ENCODE measurements at regions not wholly inside any gene's neighbourhood (a gene's known extent, or its start where the extent isn't known, plus 50 kb on each side); places are given as distances from the start of the nearest gene placed in this dataset.

GRCh38 chr20:12311094-12311865 lies 393.6 kb downstream of the BTBD3 start:
- Histone ChIP-seq H3K79me2 (ENCODE audit: control insufficient read depth, insufficient read depth, low read length) (no peaks in the 10 kb centered on the region), H3K27me3 (ENCODE audit: control insufficient read depth, insufficient read depth, low read length) (no peaks in the 10 kb centered on the region), H3K9me3 (ENCODE audit: control insufficient read depth, insufficient read depth, low read depth, low read length) (no peaks in the 10 kb centered on the region), H4K20me1 (ENCODE audit: control insufficient read depth, extremely low read depth, insufficient read depth, low read length) (no peaks in the 10 kb centered on the region), H3K27ac (ENCODE audit: insufficient read depth, low read length) (no peak overlapping the region), H2AFZ (ENCODE audit: low read length) (no peak overlapping the region), H3K9ac (ENCODE audit: insufficient read depth, low read length) (no peak overlapping the region), H3K36me3 (ENCODE audit: control insufficient read depth, insufficient read depth, low read length) (no peaks in the 10 kb centered on the region), H3K4me3 (replicated peaks in 1 of 4; ENCODE audit: control extremely low read depth in 1 of 4, insufficient read depth in 1 of 4, low read depth in 3 of 4, low read length in 4 of 4) (no peak overlapping the region), H3K4me2 (ENCODE audit: extremely low read depth, insufficient read depth, low read length) (no peak overlapping the region), H3K4me1 (ENCODE audit: control insufficient read depth, extremely low read depth, insufficient read depth, low read length) (no peaks in the 10 kb centered on the region)
- no peak for DNase-seq (ENCODE audit: low read depth in 2 of 2)
- TF ChIP-seq CTCF (conservative IDR thresholded peaks at IDR 0.05 in 1 of 2, IDR thresholded peaks at IDR 0.05 in 1 of 2; ENCODE audit: low read depth in 1 of 2, low read length in 2 of 2), result no peak
- no peak for TF ChIP-seq EZH2 (IDR thresholded peaks at IDR 0.05; ENCODE audit: low read length, missing control alignments)

- no peaks in the 10 kb centered on the region for H3K4me1 ChIP-seq (ENCODE audit: control insufficient read depth, extremely low read depth, insufficient read depth, low read length)
- H2AFZ ChIP-seq (ENCODE audit: low read length), result no peak overlapping the region
- no peaks in the 10 kb centered on the region for H3K9me3 ChIP-seq (ENCODE audit: control insufficient read depth, insufficient read depth, low read depth, low read length)
- no peaks in the 10 kb centered on the region for H3K27me3 ChIP-seq (ENCODE audit: control insufficient read depth, insufficient read depth, low read length)
- H3K4me3 ChIP-seq (replicated peaks in 1 of 4; ENCODE audit: control extremely low read depth in 1 of 4, insufficient read depth in 1 of 4, low read depth in 3 of 4, low read length in 4 of 4), result no peak overlapping the region
- TF ChIP-seq CTCF (conservative IDR thresholded peaks at IDR 0.05 in 1 of 2, IDR thresholded peaks at IDR 0.05 in 1 of 2; ENCODE audit: low read depth in 1 of 2, low read length in 2 of 2) (no peak), EZH2 (IDR thresholded peaks at IDR 0.05; ENCODE audit: low read length, missing control alignments) (no peak)
- no peaks in the 10 kb centered on the region for H3K79me2 ChIP-seq (ENCODE audit: control insufficient read depth, insufficient read depth, low read length)
- no peak overlapping the region for H3K4me2 ChIP-seq (ENCODE audit: extremely low read depth, insufficient read depth, low read length)
- no peak overlapping the region for H3K27ac ChIP-seq (ENCODE audit: insufficient read depth, low read length)
- no peaks in the 10 kb centered on the region for H4K20me1 ChIP-seq (ENCODE audit: control insufficient read depth, extremely low read depth, insufficient read depth, low read length)
- no peak for DNase-seq (ENCODE audit: low read depth in 2 of 2)
- H3K36me3 ChIP-seq (ENCODE audit: control insufficient read depth, insufficient read depth, low read length), result no peaks in the 10 kb centered on the region
- no peak overlapping the region for H3K9ac ChIP-seq (ENCODE audit: insufficient read depth, low read length)
These were observed 398.0 kb downstream of the BTBD3 start for GRCh38 chr20:12315652-12316051.

GRCh38 chr20:12316794-12317193 lies 399.1 kb downstream of the BTBD3 start:
- no peak overlapping the region for H3K27ac ChIP-seq (ENCODE audit: insufficient read depth, low read length)
- H3K4me3 ChIP-seq (replicated peaks in 1 of 4; ENCODE audit: control extremely low read depth in 1 of 4, insufficient read depth in 1 of 4, low read depth in 3 of 4, low read length in 4 of 4), result no peak overlapping the region
- H4K20me1 ChIP-seq (ENCODE audit: control insufficient read depth, extremely low read depth, insufficient read depth, low read length), result no peaks in the 10 kb centered on the region
- TF ChIP-seq EZH2 (IDR thresholded peaks at IDR 0.05; ENCODE audit: low read length, missing control alignments), result no peak
- TF ChIP-seq CTCF (conservative IDR thresholded peaks at IDR 0.05 in 1 of 2, IDR thresholded peaks at IDR 0.05 in 1 of 2; ENCODE audit: low read depth in 1 of 2, low read length in 2 of 2), result no peak
- H3K4me1 ChIP-seq (ENCODE audit: control insufficient read depth, extremely low read depth, insufficient read depth, low read length), result no peaks in the 10 kb centered on the region
- H3K4me2 ChIP-seq (ENCODE audit: extremely low read depth, insufficient read depth, low read length), result no peak overlapping the region
- no peak for DNase-seq (ENCODE audit: low read depth in 2 of 2)
- H3K79me2 ChIP-seq (ENCODE audit: control insufficient read depth, insufficient read depth, low read length), result no peaks in the 10 kb centered on the region
- H3K9me3 ChIP-seq (ENCODE audit: control insufficient read depth, insufficient read depth, low read depth, low read length), result no peaks in the 10 kb centered on the region
- no peak overlapping the region for H2AFZ ChIP-seq (ENCODE audit: low read length)
- no peaks in the 10 kb centered on the region for H3K36me3 ChIP-seq (ENCODE audit: control insufficient read depth, insufficient read depth, low read length)
- no peaks in the 10 kb centered on the region for H3K27me3 ChIP-seq (ENCODE audit: control insufficient read depth, insufficient read depth, low read length)
- H3K9ac ChIP-seq (ENCODE audit: insufficient read depth, low read length), result no peak overlapping the region
